ENCODE measurements at regions not wholly inside any gene's neighbourhood (a gene's known extent, or its start where the extent isn't known, plus 50 kb on each side); places are given as distances from the start of the nearest gene placed in this dataset.

DNA sequence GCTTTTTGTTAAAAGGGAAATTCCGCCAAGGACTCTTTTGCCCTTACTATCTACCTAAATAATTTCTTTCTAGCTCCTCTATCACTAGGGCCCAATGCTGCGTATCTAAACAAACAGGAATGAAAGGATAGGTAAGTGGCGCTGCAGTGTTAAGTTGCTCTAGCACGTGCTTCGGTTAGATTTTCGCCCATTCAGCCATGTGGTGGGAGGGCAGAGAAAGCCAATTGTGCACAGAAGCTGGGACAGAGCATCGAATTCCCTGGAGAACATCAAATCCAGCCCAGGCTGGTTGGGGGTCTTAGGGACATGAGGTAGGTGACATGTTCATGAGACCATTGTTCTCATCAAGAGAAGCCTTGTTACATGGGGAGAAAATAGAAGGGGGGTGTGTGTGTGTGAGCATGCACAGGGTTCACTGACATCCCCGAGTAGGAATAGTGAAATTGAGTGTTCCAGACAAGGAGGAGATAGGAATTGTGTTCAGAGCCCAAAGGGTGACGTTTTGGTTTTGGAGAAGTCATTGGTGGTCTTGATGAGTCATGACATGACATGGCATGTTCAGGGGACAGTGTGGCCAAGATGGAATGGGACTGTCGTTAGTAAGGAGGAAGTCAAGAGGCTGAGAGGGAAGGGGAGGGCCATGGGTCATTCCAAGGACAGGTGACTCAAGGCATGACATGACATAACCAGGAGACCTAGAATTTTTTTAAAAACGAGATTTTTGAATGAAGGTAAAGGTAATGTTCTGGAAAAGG is 107.1 kb downstream of the TLR5 start:
- H3K27ac ChIP-seq (ENCODE audit: low read depth, low read length) = no peak overlapping the region
- no peaks in the 10 kb centered on the region for H3K9me3 ChIP-seq (ENCODE audit: low read depth, low read length)
- no peak overlapping the region for H2AFZ ChIP-seq (ENCODE audit: low read length)
- no peak for DNase-seq (ENCODE audit: insufficient read length, low spot score, missing footprints)
- peaks cover 33% of the 10 kb centered on the region for H3K27me3 ChIP-seq (ENCODE audit: insufficient read depth, low read length)
- H3K36me3 ChIP-seq (ENCODE audit: insufficient read depth, low read length) = no peaks in the 10 kb centered on the region
- TF ChIP-seq, protein P1, sequence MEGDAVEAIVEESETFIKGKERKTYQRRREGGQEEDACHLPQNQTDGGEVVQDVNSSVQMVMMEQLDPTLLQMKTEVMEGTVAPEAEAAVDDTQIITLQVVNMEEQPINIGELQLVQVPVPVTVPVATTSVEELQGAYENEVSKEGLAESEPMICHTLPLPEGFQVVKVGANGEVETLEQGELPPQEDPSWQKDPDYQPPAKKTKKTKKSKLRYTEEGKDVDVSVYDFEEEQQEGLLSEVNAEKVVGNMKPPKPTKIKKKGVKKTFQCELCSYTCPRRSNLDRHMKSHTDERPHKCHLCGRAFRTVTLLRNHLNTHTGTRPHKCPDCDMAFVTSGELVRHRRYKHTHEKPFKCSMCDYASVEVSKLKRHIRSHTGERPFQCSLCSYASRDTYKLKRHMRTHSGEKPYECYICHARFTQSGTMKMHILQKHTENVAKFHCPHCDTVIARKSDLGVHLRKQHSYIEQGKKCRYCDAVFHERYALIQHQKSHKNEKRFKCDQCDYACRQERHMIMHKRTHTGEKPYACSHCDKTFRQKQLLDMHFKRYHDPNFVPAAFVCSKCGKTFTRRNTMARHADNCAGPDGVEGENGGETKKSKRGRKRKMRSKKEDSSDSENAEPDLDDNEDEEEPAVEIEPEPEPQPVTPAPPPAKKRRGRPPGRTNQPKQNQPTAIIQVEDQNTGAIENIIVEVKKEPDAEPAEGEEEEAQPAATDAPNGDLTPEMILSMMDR (IDR thresholded peaks at IDR 0.05; ENCODE audit: extremely low read depth, low read depth, low read length) = no peak
- peaks cover 6% of the 10 kb centered on the region for H3K4me1 ChIP-seq (ENCODE audit: insufficient read depth, low read length)
- no peaks in the 10 kb centered on the region for H3K79me2 ChIP-seq (ENCODE audit: insufficient read depth, low read length)
- H3K4me3 ChIP-seq (ENCODE audit: insufficient read depth, low read length) = no peak overlapping the region
- H3K4me2 ChIP-seq (ENCODE audit: insufficient read depth, low read length) = no peak overlapping the region
- H4K20me1 ChIP-seq (ENCODE audit: insufficient read depth, low read length) = no peaks in the 10 kb centered on the region

DNA sequence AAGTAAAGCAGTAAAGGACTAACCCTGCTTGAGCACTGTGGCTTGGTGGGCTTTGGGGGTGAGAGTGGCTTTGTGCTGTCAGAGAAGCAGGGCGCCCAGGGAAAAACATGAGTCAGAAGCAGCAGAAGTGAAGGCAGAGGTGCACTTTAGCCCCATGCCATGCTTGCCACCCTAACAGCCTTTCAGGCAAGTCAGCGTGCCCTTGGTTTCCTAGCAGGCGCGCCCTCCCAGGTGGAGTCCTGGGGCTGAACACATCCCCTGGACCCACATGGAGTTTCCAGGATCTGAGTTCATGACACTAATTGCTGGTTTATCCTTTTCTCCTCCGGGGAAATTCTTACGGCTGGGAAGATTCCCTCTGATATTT is 106.6 kb downstream of the TLR5 start:
- peaks cover 6% of the 10 kb centered on the region for H3K4me1 ChIP-seq (ENCODE audit: insufficient read depth, low read length)
- H4K20me1 ChIP-seq (ENCODE audit: insufficient read depth, low read length) = no peaks in the 10 kb centered on the region
- no peaks in the 10 kb centered on the region for H3K79me2 ChIP-seq (ENCODE audit: insufficient read depth, low read length)
- TF ChIP-seq, protein P1 (IDR thresholded peaks at IDR 0.05; ENCODE audit: extremely low read depth, low read depth, low read length) = no peak
- H3K36me3 ChIP-seq (ENCODE audit: insufficient read depth, low read length) = no peaks in the 10 kb centered on the region
- no peaks in the 10 kb centered on the region for H3K9me3 ChIP-seq (ENCODE audit: low read depth, low read length)
- peaks cover 36% of the 10 kb centered on the region for H3K27me3 ChIP-seq (ENCODE audit: insufficient read depth, low read length)
- no peak overlapping the region for H3K4me3 ChIP-seq (ENCODE audit: insufficient read depth, low read length)
- H2AFZ ChIP-seq (ENCODE audit: low read length) = no peak overlapping the region
- H3K4me2 ChIP-seq (ENCODE audit: insufficient read depth, low read length) = no peak overlapping the region
- H3K27ac ChIP-seq (ENCODE audit: low read depth, low read length) = no peak overlapping the region
- DNase-seq (ENCODE audit: insufficient read length, low spot score, missing footprints) = no peak

DNA sequence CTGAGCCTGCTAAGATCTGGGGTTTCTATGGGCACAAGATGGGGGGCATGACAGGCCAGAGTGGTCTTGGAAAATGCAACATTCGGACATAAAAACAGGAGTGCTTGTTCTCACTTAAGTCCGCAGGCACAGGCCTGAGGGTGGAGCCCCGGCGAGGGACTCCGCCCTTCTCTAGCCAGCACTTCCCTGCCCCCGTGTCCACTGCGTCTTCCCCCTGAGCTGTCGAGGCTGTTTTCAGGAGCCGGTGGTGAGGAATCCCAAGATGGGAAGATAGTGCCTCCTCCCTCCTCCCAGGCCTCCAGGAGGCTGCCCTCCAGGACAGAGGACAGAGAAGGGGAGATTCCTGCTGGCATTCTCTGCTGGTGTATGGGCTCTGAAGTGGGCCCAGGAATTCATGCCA is 105.2 kb downstream of the TLR5 start:
- no peak overlapping the region for H3K4me3 ChIP-seq (ENCODE audit: insufficient read depth, low read length)
- no peak overlapping the region for H3K27ac ChIP-seq (ENCODE audit: low read depth, low read length)
- TF ChIP-seq, protein P1 (IDR thresholded peaks at IDR 0.05; ENCODE audit: extremely low read depth, low read depth, low read length) = no peak
- H3K4me2 ChIP-seq (ENCODE audit: insufficient read depth, low read length) = no peak overlapping the region
- no peak for DNase-seq (ENCODE audit: insufficient read length, low spot score, missing footprints)
- H3K27me3 ChIP-seq (ENCODE audit: insufficient read depth, low read length) = peaks cover 36% of the 10 kb centered on the region
- H4K20me1 ChIP-seq (ENCODE audit: insufficient read depth, low read length) = no peaks in the 10 kb centered on the region
- no peaks in the 10 kb centered on the region for H3K36me3 ChIP-seq (ENCODE audit: insufficient read depth, low read length)
- H2AFZ ChIP-seq (ENCODE audit: low read length) = no peak overlapping the region
- H3K9me3 ChIP-seq (ENCODE audit: low read depth, low read length) = no peaks in the 10 kb centered on the region
- no peaks in the 10 kb centered on the region for H3K4me1 ChIP-seq (ENCODE audit: insufficient read depth, low read length)
- H3K79me2 ChIP-seq (ENCODE audit: insufficient read depth, low read length) = no peaks in the 10 kb centered on the region

DNA sequence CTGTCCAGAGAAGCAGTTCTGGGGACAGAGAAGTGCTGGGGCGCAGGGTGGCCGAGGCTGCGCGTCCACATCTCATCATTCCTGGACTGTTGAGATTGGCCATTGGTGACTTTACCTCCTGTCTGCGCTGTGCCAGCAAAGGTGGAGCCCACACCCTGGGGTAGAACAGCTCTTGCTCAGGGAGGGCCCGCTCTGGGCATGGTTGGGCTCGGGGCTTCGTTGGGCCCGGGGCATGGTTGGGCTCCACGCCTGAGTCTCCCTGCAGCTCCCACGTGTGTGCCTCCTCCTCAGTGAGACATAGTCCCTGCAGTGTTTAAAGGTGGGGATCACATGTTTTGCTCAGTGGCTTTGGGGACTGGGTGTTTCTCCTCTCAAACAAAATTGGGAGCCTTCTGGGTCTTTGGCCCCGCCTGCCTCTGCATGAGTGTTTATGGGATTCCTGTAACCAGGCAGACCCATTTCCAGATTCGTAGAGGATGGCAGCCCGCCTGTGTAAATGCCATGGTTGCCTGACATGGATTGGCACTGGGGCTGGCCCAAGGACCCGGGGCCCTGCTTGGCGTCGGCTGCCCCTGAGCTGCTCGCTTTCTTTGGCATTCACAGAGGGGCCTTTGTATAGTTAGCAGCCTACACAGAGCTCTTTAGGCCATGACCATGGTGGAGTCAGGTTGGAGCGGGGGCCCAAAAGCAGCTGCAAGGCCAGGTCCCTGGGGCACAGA is 104.6 kb downstream of the TLR5 start:
- Histone ChIP-seq H3K4me1 (ENCODE audit: insufficient read depth, low read length) (no peaks in the 10 kb centered on the region), H3K36me3 (ENCODE audit: insufficient read depth, low read length) (no peaks in the 10 kb centered on the region), H3K79me2 (ENCODE audit: insufficient read depth, low read length) (no peaks in the 10 kb centered on the region), H2AFZ (ENCODE audit: low read length) (no peak overlapping the region), H3K4me2 (ENCODE audit: insufficient read depth, low read length) (no peak overlapping the region), H3K9me3 (ENCODE audit: low read depth, low read length) (no peaks in the 10 kb centered on the region), H4K20me1 (ENCODE audit: insufficient read depth, low read length) (no peaks in the 10 kb centered on the region), H3K4me3 (ENCODE audit: insufficient read depth, low read length) (no peak overlapping the region), H3K27ac (ENCODE audit: low read depth, low read length) (no peak overlapping the region), H3K27me3 (ENCODE audit: insufficient read depth, low read length) (peaks cover 36% of the 10 kb centered on the region)
- DNase-seq (ENCODE audit: insufficient read length, low spot score, missing footprints) = no peak
- TF ChIP-seq, protein P1 (IDR thresholded peaks at IDR 0.05; ENCODE audit: extremely low read depth, low read depth, low read length) = no peak
